GM21723 (cell line): ENCODE measurements at regions not wholly inside any gene's neighbourhood (a gene's known extent, or its start where the extent isn't known, plus 50 kb on each side); places are given as distances from the start of the nearest gene placed in this dataset.
"Not testable (repeated sequence)": the region's sequence is repeated elsewhere in the genome, so short reads cannot be mapped to it uniquely, and the experiment has no call there.

Source experiments
- ATAC-seq: cut with Tn5 transposase; IDR thresholded peaks from one replicate; pipeline ENCODE4 v1.9.1; 2021; ENCODE audit warnings: mild to moderate bottlenecking, moderate library complexity; ENCODE audit not compliant: unreplicated experiment

GRCh38 chr7:39824456-39825200 lies 125.4 kb upstream of the CDK13 start:
- no peak for ATAC-seq

DNA sequence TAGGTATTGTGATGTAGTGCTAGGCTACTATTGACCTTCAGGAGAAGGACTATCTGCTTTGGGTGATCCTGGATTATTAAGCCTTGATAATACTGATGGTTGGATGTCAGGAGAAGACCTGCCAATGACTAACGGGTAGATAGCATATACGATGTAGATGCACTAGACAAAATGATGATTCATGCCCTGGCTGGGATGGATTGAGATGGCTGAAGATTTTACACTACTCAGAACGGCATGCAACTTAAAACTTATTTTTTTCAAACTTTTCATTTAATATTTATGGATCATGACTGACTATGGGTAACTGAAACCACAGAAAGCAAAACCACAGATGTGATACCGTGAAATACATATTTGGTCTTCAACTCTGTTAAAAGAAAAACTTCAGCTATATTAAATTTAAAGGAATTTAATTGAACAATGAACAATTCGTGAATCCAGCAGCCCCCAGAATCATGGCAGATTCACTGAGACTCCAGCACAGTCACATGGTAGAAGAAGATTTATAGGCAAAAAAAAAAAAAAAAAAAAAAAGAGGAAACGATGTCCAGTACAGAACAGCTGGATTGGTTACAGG lies 124.6 kb upstream of the CDK13 start:
- no peak for ATAC-seq

DNA sequence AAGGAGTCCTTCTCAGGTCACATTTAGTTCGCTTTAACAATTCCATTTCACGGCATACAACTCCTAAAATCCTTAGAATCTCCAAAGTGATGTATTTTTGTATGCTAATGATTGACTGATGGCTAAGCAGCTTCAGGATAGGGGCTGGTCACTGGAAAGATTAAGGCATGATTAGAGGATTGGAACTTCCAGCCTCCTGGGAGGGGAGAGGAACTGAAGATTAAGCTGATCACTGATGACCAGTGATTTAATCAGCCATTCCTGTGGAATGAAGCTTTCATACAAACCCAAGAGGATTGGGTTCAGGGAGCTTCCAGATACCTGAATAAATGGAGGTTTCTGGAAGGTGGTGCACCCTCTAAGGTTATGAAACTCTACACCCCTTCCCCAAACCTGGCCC lies 123.9 kb upstream of the CDK13 start:
- no peak for ATAC-seq

- no peak for ATAC-seq
Observed at GRCh38 chr7:39827571-39827970, 122.5 kb upstream of the CDK13 start.

- no peak for ATAC-seq
Observed at GRCh38 chr7:39829028-39829427, 121.0 kb upstream of the CDK13 start.

GRCh38 chr7:39832519-39833085 lies 117.5 kb upstream of the CDK13 start:
- ATAC-seq: no peak

DNA sequence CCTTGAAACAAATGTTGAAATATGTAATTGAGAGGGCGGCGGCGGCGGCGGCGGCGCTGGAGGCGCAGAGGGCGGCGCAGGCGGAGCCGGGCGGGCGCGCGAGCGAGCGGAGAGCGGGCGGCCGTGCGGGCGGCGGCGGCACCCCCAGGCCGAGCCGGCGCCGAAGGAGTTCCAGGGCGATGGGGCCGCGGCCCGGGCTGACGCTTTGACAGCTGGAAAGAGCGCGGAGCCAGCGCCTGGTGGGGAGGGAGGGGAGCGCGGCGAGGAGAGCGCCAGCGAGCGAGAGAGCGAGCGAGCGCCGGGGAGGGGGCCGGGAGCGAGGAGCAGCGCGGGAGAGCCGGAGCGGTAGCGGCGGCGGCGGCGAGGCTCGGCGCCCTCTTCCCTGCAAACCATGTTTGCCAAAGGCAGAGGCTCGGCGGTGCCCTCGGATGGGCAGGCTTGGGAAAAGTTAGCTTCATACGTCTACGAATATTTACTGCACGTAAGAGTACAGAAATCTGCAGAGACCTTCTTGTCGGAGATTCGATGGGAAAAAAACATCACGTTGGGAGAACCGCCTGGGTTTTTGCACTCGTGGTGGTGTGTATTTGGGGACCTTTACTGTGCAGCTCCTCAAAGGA lies 116.8 kb upstream of the CDK13 start:
- not testable (repeated sequence) for ATAC-seq

DNA sequence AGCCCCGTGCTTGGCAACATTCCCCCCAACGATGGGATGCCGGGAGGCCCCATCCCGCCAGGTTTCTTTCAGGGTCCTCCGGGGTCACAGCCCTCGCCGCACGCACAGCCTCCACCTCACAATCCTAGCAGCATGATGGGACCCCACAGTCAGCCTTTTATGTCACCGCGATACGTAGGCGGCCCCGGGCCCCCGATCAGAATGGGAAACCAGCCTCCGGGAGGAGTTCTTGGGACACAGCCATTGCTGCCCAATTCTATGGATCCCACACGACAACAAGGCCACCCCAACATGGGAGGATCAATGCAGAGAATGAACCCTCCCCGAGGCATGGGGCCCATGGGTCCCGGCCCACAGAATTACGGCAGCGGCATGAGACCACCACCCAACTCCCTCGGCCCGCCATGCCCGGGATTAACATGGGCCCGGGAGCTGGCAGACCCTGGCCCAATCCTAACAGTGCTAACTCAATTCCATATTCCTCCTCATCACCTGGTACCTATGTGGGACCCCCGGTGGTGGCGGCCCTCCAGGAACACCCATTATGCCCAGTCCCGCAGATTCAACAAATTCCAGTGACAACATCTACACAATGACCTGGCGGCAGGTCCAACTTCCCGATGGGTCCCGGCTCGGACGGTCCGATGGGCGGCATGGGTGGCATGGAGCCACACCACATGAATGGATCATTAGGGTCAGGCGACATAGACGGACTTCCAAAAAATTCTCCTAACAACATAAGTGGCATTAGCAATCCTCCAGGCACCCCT lies 116.0 kb upstream of the CDK13 start:
- not testable (repeated sequence) for ATAC-seq

- no peak for ATAC-seq
Observed at GRCh38 chr7:39838326-39838725, 111.7 kb upstream of the CDK13 start.

- no peak for ATAC-seq
Observed at GRCh38 chr7:39845006-39845405, 105.0 kb upstream of the CDK13 start.

GRCh38 chr7:39847227-39847626 lies 102.8 kb upstream of the CDK13 start:
- no peak for ATAC-seq

DNA sequence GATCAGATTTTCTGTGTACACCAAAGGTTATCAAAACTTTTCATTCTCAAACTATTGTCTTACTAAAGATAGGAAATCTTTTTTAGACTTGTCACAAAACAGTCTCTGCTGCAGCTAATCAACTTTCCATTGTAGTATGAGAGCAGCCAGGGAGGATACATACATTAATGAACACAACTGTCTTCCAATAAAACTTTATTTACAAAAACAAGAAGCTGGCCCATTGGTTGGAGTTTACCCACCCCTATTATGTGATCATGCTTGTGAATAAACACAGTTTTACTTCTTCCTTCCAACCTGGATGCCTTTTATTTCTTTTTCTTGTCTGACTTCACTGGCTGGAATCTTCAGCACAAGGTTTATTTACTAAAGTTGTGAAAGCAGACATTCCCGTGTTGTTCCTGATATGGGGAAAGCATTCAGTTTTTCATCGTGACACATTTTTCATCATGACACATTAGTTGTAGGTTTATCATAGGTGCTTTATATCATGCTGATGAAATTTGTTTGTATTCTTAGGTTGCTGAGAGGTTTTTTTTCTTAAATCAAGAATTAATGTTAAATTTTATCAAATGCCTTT lies 98.5 kb upstream of the CDK13 start:
- ATAC-seq: no peak

GRCh38 chr7:39854616-39855324 lies 95.3 kb upstream of the CDK13 start:
- ATAC-seq: peak; percentile 91

DNA sequence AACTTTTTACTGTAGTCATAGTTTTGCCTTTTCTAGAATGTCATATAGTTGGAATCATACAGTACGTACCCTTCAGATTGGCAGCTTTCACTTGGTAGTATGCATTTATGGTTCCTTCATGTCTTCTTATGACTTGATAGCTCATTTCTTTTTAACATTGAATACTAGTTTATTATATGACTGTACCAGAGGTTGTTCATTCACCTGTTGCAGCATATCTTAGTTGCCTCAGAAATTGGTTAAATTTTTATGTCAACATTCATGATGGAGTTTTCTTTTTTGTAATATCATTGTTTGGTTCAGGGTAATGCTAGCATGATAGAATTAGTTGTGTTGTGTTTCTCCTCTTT lies 94.8 kb upstream of the CDK13 start:
- no peak for ATAC-seq

DNA sequence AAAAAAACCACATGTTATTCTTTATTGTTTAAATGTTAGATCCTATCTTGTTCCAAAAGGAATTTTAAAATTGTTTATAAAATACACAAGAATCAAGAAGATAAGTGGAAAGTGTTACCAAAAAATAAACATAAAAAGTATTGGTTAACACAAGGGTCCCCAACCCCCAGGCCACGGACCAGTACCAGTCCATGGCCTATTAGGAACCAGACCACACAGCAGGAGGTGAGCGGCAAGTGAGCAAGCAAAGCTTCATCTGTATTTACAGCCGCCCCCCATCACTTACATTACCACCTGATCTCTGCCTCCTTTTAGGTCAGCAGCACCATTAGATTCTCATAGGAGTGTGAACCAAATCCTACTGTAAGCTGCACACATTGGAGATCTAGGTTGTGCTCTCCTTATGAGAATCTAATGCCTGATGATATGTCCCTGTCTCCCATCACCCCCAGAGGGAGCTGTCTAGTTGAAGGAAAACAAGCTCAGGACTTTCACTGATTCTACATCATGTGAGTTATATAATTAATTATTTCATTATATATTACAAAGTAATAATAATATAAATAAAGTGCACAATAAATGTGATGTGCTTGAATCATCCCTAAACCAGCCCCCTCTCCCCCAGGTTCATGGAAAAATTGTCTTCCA lies 86.3 kb upstream of the CDK13 start:
- ATAC-seq: not testable (repeated sequence)

- ATAC-seq: not testable (repeated sequence)
Observed at GRCh38 chr7:39869888-39870522, 80.1 kb upstream of the CDK13 start.

DNA sequence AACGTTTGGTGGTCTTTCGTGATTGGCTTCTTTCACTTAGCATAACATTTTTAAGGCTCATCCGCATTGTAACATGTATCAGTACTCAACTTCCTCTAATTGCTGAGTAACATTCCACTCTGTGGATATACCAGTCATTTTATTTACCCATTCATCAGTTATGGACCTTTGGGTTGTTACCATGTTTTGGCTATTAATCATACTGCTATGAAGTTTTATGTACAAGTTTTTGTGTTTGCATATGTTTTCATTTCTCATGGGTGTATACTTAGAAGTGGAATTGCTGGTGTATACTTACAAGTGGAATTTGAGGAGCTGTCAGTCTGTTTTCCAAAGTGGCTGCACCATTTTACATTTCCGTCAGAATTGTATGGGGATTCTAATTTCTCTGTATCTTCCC lies 78.4 kb upstream of the CDK13 start:
- ATAC-seq: not testable (repeated sequence)

GRCh38 chr7:39880556-39880955 lies 69.5 kb upstream of the CDK13 start:
- no peak for ATAC-seq

- no peak for ATAC-seq
Observed at GRCh38 chr7:39882148-39882784, 67.8 kb upstream of the CDK13 start.
